Mammary epithelial cell (primary cell): ENCODE measurements at regions not wholly inside any gene's neighbourhood (a gene's known extent, or its start where the extent isn't known, plus 50 kb on each side); places are given as distances from the start of the nearest gene placed in this dataset.

Experiments used
- CTCF ChIP-seq, 2 donors: IDR thresholded peaks in 1 of 2; conservative IDR thresholded peaks in 1 of 2; 2 replicates each; pipeline ENCODE4 v1.5.1; 2011 to 2012; ENCODE audit warnings: inconsistent platforms in 2 of 2, low read length in 2 of 2, mild to moderate bottlenecking in 2 of 2, control low read depth in 1 of 2, low read depth in 1 of 2; ENCODE audit not compliant: insufficient read depth in 1 of 2; ENCODE audit errors: extremely low read depth in 1 of 2
- EZH2 ChIP-seq: IDR thresholded peaks from 2 replicates; pipeline ENCODE4 v1.6.1; 2012; ENCODE audit warnings: low read length, inconsistent platforms, borderline replicate concordance

- no peak for TF ChIP-seq CTCF (conservative IDR thresholded peaks at IDR 0.05 in 1 of 2, IDR thresholded peaks at IDR 0.05 in 1 of 2; ENCODE audit: extremely low read depth in 1 of 2, insufficient read depth in 1 of 2, low read depth in 1 of 2, low read length in 2 of 2)
- TF ChIP-seq EZH2: no peak
Observed at GRCh38 chr11:23283666-23284065, 423.4 kb upstream of the CCDC179 start.
